ENCODE measurements at regions not wholly inside any gene's neighbourhood (a gene's known extent, or its start where the extent isn't known, plus 50 kb on each side); places are given as distances from the start of the nearest gene placed in this dataset.

DNA sequence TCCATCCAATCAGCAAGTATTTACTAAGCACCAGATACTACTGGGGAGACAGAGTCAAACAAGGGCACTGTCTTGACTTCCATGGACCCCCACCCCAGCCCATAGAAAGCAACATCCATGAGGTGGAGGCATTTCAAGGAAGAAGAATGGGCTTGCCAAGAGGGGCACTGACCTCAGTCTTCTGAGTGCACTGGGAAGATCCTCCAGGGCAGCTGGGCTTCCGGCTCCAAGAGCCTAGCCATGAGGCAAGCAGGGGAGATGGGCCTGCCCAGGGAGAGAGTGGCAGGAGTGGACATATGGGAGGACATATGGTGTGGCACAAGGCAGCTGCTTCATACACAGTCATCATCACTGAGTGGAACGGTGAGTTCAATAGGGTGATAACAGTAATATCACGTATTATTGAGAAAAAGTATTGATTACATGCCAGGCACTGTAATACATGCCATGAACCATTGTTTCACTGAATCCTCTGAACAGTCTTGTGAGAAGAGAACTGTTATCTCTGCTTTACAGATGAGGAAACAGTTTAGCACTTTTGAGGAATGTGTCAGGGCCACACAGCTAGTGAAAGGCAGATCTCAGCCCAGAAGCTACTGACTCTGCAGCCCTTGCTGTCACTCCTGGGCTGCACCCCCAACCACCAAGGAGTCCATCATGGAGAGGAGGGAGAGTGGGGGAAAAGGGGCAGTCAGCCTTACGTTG lies 331.7 kb upstream of the ZMIZ1 start:
- DNase-seq, result no peak

DNA sequence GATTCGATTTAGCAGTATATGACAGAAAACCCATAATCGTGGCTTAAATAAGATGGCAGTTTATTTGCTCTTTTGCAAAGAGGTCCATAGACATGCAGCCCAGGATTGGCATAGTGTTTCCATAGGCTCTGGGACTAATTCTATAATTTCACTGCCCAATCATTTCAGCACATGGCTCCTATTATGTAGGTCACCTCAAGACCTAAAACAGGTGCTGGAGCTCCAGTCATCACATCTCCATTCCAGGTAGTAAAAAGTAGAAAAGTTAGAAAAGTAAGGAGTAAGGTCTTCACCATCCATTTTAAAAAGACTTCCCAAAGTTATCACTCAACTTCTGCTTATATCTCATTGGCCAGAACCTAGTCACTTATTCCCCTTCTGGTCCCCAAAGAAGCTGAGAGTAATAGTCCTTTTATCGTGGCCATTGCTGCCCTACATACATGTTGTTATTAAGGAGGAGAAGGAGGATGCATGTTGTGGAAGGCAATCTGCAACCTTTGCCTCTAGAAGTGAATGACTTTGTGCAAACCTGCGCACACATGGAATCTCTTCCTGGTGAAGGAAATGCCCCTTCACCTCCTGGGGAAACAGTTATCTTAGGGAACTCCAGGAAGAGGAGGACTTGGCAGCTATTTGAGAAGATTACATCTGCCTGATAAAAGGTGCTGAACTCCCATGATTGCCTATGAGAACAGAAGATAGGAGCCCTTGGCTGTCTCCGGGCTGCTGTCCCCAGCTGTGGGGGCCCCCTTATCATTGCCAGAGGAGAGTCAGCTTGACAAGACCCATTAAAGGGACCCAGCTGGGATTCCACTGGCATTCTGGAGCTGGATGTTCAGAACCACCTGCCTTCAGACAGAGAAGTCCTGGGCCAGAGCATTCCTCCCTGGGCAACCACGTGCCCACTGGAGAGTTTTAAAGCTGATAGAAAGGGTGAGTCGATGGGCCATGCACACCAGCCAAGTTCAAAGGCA lies 330.6 kb upstream of the ZMIZ1 start:
- DNase-seq, result no peak

DNA sequence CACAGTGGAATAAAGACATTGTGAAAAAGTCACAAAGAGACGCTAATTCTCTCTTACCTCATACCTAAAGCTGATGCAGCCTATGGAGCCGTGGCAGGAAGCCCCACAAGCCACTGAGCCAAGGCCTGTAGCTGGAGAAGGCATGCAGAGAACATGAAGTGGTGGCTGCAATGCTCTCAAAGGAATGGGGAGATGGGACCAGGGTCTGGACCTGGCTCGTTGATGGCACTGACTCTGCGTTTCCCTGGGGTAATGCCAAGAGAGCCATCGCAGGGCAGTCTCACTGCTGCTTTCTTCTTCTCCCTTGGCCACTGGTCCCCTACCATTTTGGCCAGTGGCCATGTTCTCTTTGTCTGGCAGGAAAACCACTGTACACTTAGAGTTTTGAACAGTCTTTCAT lies 329.9 kb upstream of the ZMIZ1 start:
- DNase-seq, result no peak

DNA sequence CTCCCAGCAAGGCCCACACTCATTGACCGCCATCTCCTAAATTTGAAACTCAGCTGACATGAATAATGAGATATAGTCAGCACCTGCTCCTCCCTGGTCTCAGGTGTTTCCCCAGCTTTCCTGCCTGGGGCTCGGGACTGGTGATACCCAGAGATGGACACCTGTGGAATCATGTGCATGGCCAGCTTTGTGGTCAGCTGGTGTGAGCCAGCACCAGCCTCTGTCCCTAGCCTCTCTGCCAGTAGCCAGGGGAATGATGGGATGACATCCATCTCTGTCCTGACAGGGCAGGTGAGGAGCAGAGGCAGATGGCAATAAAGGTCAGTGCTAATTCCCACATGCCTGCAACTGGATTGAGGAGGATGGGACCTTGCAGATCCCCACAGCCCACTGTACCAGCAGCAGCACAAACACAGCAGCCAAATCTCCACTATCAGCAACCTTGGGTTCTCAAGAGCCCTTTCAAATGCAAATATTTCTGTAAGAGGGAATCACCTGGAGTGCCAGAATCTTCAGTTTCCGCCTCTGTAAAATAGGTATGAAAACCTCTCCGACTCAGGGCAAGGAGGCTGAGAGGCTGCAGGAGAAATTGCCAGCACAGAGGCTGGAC lies 329.2 kb upstream of the ZMIZ1 start:
- no peak for DNase-seq

DNA sequence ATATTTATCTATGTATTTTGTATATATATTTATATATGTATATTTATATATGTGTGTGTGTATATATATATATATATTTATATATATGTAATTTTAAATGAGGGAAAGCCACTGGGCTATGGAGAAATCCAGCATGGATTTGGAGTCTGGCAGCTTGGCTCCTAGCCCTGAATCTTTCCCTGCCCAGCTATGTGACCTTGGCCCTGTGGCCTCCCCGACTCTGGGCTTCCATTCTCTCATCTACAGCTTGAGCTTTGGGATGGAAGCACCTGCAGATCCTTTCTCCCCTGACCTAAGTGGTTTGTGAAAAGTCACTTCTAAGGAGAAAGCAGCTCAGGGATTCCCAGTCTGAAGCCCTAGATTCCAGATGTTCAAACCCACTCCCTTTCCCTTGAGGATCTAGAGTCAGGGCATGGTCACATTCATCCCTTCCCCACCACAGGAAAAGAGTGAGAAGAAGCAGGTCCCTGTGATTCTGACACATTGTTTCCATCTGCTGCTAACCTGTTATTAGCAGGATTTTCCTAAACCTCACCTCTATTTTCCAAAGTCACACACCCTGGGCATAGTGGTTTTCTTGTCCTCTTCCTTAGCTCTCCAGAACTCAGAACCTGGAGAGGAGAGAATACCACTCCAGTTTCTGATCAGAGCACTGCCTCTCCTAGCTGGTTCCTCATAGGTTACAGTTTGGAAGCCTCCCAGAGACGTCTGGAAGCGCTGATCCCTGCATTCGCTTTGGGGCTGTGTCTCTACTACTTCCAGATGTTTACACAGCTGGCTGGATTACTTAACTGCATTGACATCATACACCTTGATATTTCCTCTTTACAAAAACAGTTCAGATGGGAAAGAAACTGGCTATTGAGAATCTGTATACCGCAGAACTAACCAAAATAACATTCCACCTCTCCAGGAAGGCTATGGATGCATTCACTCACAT lies 327.5 kb upstream of the ZMIZ1 start:
- no peak for DNase-seq

DNA sequence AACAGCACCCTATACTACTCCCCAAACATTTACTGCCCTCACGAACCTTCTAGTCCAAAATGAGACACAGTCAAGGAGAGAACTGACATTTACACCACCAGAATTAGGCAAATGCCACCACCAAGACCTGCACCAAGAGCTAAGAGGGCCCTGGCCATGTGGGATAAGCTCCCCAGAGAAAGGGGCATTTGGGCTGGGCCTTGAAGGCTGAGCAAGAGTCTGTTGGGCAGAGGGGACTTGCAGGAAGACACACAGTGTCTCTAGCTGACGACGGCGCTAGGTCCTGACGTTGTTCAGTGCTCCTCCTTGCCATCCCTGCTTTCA lies 326.4 kb upstream of the ZMIZ1 start:
- no peak for DNase-seq

DNA sequence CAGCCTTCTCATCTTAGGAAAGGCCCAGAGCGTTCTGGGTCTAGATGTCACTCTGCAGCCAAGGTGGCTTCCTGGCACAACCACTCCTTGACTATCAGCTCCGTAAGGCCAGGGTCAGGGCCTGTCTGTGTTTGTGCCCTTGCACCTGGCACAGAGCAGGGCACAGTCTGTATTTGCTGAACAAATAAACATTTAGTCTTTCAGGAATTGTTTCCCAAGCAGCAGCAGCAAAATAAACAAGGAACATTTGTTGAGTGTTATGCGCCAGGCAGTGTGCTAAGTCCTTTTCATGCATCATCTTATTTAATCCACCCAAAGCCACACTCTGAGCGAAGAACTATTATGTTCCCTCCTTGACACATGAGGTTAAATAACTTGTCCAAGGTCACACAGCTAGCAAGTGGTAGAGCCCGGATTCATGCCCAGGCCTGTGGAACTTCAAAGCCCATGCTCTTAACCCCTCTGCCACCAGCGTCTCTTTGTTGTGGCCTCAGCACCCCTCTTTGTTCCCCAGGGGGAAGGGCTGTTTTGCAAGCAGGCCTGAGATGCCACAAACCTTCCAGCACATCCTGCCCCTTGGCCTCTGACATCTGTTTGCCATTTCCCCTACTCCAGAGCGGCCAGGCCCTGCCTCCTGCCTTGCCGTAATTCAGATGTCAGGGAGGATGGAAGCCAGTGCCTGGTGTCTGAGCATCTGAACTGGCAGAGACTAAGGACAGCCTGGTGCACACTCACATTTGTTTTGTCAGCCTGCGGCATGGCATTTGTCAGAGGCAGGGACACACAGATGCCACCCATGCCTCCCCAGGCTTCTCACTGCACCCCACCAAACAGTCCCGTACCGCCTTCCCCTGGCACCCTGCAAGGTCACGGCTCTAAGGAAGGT lies 325.8 kb upstream of the ZMIZ1 start:
- DNase-seq, result no peak

DNA sequence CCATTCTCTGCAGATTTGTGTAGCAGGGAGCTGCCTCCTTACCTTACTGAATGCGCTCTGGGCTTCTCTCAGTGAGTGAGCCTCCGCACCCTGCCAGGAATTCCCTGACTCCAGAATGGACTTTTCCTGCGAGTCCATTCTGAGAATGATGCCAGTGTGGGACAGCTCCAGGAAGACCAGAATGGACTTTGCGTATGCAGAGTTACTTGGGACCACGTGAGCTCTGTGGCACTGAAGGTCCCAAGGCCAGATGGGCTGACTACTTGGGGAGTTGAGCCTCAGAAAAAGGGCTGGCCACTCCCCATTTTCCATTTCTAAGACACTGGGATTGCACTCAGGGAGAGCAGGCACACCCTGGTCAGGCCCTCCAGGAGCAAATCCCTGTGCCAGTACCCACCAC lies 324.7 kb upstream of the ZMIZ1 start:
- no peak for DNase-seq

DNA sequence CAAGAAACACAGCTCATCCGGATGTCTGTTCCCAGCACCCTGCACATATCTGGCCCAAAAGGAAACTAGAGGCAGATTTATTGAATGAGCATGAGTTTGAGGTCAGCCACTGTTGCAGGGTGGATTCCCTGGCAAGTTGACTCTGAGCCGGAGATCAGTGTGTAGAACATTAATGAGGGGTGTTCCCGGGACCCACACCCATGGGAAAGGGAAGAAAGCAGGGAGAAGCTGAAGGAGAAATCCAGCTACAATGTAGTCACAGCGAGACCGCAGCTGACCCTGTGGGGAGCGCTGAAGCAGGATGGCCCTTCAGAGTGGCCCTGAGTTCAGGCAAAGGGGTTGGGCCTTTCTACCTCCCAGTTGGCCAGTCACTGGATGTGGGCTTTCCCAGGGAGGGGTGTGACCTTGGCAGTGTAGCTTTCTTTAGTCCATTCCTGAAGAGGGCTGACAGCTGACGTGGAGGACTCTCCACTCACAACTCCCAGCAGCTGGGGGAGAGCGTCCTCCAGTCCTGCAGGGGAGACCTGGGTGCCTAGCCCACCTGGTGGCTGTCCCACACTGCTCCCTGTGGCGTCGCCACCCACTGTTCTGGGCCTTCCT lies 324.2 kb upstream of the ZMIZ1 start:
- no peak for DNase-seq

DNA sequence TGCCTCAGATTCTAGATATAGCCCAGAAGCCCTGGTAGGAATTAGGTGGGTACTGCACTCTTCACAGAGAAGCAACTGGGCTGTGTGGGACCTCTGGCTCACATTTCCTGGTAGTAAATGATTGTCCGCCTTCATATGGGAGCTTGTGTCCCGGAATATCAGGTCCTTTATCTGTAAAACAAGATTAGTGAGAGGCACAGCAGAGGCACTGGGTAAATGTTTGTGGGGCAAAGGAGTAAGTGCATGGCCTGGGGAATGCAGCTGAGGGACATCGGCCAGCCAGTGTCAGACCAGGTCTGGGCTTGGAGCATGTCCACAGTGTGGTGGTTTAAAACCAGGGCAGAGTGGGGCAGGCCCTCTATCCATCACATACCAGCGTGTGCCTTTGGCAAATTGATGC lies 323.3 kb upstream of the ZMIZ1 start:
- no peak for DNase-seq

DNA sequence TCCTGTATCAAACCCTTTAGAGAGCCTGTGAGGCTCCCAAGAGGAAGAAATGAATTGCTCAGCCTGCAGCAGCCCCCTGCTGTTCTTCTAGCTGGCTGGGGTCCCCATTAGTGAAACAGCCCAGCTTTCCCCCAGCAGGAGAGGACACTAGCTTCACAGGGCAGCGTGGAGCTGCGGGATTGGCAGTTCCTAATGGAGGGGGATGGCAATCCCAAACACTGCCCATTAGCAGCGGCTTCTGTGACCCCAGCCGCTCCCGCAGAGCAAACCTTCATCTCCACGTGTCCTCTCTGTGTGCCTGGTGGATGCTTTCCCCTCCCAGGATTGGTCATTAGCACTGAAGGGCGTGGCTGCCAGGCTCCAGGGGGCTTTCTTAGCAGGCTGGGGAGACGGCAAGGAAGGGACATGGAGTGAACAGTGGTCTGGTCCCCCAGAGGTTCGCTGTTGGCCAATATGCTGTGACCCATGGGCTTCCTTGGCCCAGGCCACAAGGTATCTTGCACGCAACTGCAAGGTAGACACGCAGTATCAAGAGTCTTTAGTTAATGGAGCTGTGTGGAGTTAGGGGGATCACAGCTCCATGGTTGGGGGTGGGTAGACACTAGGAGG lies 322.5 kb upstream of the ZMIZ1 start:
- no peak for DNase-seq

DNA sequence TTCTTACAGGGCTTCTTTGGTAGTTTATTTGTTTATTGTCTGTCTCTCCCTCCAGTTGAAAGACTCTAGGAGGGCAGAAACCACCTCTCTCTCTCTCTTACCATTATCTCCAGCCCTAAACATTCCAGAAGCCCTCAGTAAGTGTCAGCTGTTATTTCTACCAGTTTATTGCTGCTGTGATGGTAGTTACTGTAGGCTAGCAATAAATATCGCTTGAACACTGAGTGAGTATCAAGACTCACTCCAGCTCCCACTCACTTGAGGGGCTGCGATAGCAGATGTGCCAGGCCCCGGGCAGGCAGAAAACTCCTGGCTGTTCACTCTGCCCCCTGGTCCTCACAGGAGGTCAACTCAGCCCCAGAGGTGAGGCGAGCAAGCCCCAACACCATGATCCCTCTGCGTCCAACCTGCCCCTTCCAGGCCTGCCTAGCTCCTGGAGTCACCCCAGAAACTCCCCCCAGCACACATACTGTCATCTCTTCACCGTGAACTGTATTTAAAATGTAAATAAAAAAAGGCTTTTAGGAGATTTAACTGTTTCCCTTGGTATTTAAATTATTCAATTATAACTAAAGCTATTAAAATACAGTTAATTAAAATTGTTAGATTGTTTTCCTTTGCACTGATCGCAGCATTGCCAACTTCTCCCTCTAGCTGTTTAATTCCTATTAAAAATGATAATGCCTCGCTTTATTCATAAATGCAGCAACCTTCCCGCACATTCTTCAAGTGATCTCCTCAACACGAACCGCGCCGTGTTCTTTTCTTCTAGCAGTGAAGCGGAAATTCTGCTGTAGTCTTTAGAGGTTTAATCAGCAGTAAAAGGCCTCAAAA lies 321.1 kb upstream of the ZMIZ1 start:
- no peak for DNase-seq

DNA sequence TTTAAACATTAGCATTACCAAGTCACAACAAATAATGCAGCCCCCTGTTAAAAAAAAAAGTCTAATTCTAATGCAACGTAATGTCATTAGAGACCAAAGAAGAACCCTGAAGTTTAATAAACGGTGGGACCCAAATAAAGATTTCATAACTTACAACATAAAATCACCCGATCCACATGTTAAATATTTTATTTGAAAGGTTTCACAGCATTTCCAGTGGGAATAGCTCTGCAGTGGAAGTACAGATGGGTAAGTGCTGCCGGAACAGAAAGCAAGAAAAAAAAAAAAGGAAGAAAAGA lies 320.6 kb upstream of the ZMIZ1 start:
- no peak for DNase-seq

DNA sequence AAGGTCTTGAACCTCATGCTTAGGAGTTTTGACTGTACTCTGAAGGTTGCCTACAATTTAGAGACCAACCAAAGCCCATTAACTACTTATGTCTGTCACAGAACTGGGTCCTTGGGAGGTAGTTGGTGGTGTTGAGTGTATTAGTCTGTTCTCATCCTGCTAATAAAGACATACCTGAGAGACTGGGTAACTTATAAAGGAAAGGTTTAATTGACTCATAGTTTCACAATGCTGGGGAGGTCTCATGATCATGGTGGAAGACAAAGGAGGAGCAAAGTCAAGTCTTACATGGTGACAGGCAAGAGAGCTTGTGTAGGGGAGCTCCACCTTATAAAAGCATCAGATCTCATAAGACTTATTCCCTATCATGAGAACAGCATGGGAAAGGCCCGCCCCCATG lies 319.6 kb upstream of the ZMIZ1 start:
- no peak for DNase-seq

DNA sequence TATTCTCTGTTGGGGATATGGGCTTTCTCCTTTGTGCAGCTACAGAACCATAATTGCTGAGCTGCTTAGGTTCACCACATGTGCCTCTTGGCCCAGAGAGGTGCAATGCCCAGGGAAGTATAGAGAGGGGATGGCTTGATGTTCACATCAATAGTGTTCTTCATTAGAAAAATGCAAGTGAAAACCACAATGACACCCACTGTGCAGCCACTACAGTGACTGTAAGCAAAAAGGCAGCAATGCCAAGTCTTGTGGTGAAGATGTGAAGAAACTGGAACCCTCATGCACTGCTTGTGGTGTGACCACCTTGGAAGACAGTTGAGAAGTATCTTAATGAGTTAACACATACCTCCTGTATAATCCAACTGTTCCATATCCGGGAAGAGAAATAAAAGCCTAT lies 318.9 kb upstream of the ZMIZ1 start:
- DNase-seq, result no peak

DNA sequence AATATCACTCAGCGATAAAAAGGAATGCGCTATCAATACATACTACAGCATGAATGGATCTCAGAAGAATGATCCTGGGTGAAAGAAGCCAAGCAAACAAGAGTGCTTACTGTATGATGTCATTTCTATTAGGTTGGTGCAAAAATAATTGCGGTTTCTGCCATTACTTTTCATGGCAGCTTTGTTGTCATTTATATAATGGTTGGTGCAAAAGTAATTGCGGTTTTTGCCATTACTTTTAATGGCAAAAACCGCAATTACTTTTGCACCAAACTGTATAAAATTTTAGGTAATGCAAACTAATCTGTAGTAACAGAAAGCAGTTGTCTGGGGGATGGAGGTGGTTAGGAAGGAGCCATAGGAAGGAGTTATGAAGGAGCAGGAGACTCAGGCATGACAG lies 318.3 kb upstream of the ZMIZ1 start:
- no peak for DNase-seq

DNA sequence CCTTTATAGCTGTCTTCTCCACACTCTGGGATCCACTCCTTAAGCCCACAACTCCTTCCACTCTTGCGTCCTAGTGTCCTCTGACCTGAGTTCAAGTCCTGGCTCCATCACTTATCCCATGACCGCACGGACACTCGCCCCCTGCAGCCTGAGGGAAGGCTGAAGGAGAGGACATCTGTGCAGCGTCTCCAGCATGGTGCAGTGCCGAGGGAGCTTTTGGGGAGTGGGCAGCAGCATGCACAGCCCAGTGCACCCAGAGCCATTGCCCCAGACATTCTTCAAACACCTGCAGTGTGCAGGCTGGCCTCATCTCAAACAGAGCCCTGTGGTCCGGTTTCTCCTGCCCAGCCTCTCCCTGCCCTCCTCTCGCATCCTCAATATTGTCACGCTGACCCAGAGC lies 317.1 kb upstream of the ZMIZ1 start:
- no peak for DNase-seq

DNA sequence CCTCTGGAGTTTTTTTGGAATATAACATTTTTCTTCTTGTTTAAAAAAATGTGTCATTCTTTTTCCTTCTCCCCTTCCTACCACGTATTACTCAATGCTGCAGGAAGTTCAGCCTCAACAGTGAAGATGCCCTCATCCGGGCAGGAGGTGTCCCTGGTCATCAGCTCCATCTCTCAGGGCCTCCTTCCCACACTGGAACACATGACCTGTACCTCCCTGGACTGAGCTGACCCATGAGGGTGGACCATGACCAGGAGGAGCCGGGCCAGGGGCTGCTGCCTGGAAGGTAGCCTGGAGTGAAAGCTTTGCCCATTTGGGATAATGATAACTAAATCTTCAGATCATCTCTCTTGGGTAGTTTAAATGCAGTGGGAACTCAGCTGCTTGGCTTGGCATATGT lies 316.5 kb upstream of the ZMIZ1 start:
- no peak for DNase-seq

DNA sequence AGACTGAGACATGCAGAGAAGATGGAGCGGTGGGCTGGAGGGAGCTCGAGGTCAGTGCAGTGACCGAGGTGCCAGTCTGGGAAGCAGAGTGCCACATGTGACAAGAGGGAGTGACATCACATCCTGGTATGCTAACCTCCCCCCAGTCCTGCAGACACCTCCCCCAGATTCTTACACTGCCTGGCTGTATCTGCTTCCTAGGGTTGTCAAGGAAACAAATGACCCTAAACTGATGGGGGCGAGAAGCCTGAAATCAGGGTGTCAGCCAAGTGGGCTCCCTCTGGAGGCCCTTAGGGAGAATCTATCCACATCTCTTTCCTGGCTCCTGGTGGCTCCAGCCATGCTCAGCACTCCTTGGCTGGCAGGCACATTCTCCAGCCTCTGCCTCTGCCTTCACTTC lies 316.1 kb upstream of the ZMIZ1 start:
- DNase-seq, result no peak
